ENCODE measurements at regions not wholly inside any gene's neighbourhood (a gene's known extent, or its start where the extent isn't known, plus 50 kb on each side); places are given as distances from the start of the nearest gene placed in this dataset.

- H3K27me3 Mint-ChIP-seq: no peaks in the 10 kb centered on the region
- no peaks in the 10 kb centered on the region for H3K36me3 Mint-ChIP-seq (ENCODE audit: low read depth)
- H3K4me3 Mint-ChIP-seq: no peak overlapping the region
- no peak for DNase-seq
- H3K9me3 Mint-ChIP-seq: no peaks in the 10 kb centered on the region
- no peaks in the 10 kb centered on the region for H3K4me1 Mint-ChIP-seq
- no peak overlapping the region for H3K27ac Mint-ChIP-seq
- intact Hi-C loops (cut with micrococcal nuclease): no loop called here
Measured at GRCh38 chr5:35325836-35326235, 95.5 kb upstream of the PRLR start.

GRCh38 chr5:35324679-35325078 is 94.4 kb upstream of the PRLR start:
- no peaks in the 10 kb centered on the region for H3K27me3 Mint-ChIP-seq
- no peak overlapping the region for H3K27ac Mint-ChIP-seq
- DNase-seq: no peak
- no peak overlapping the region for H3K4me3 Mint-ChIP-seq
- intact Hi-C loops (cut with micrococcal nuclease): no loop called here
- no peaks in the 10 kb centered on the region for H3K36me3 Mint-ChIP-seq (ENCODE audit: low read depth)
- no peaks in the 10 kb centered on the region for H3K4me1 Mint-ChIP-seq
- no peaks in the 10 kb centered on the region for H3K9me3 Mint-ChIP-seq

- no peak overlapping the region for H3K27ac Mint-ChIP-seq
Measured at GRCh38 chr5:35324201-35324600, 93.9 kb upstream of the PRLR start.

GRCh38 chr5:35320029-35320428 is 89.7 kb upstream of the PRLR start:
- no peaks in the 10 kb centered on the region for H3K36me3 Mint-ChIP-seq (ENCODE audit: low read depth)
- intact Hi-C loops (cut with micrococcal nuclease): no loop called here
- no peak overlapping the region for H3K27ac Mint-ChIP-seq
- DNase-seq: no peak
- H3K27me3 Mint-ChIP-seq: no peaks in the 10 kb centered on the region
- H3K4me3 Mint-ChIP-seq: no peak overlapping the region
- H3K9me3 Mint-ChIP-seq: no peaks in the 10 kb centered on the region
- H3K4me1 Mint-ChIP-seq: no peaks in the 10 kb centered on the region

More at GRCh38 chr5:35324201-35324600, 93.9 kb upstream of the PRLR start:
- no peak for DNase-seq
- Mint-ChIP-seq H3K4me3 (no peak overlapping the region), H3K9me3 (no peaks in the 10 kb centered on the region), H3K36me3 (ENCODE audit: low read depth) (no peaks in the 10 kb centered on the region), H3K27me3 (no peaks in the 10 kb centered on the region), H3K4me1 (no peaks in the 10 kb centered on the region)
- intact Hi-C loops (cut with micrococcal nuclease): no loop called here

GRCh38 chr5:35319333-35320002 is 89.2 kb upstream of the PRLR start:
- Mint-ChIP-seq H3K27me3 (no peaks in the 10 kb centered on the region), H3K36me3 (ENCODE audit: low read depth) (no peaks in the 10 kb centered on the region), H3K4me3 (no peak overlapping the region), H3K27ac (no peak overlapping the region), H3K4me1 (no peaks in the 10 kb centered on the region), H3K9me3 (no peaks in the 10 kb centered on the region)
- intact Hi-C loops (cut with micrococcal nuclease): no loop called here
- no peak for DNase-seq

- intact Hi-C loops (cut with micrococcal nuclease): no loop called here
- Mint-ChIP-seq H3K27ac (no peak overlapping the region), H3K9me3 (no peaks in the 10 kb centered on the region)
Measured at GRCh38 chr5:35317586-35317985, 87.3 kb upstream of the PRLR start.

GRCh38 chr5:35316611-35317274 is 86.5 kb upstream of the PRLR start:
- no peaks in the 10 kb centered on the region for H3K27me3 Mint-ChIP-seq
- no peaks in the 10 kb centered on the region for H3K4me1 Mint-ChIP-seq
- intact Hi-C loops (cut with micrococcal nuclease): no loop called here
- no peak overlapping the region for H3K27ac Mint-ChIP-seq
- no peak overlapping the region for H3K4me3 Mint-ChIP-seq
- H3K9me3 Mint-ChIP-seq: no peaks in the 10 kb centered on the region
- DNase-seq: no peak
- H3K36me3 Mint-ChIP-seq (ENCODE audit: low read depth): no peaks in the 10 kb centered on the region

More at GRCh38 chr5:35317586-35317985, 87.3 kb upstream of the PRLR start:
- no peak for DNase-seq
- Mint-ChIP-seq H3K4me1 (no peaks in the 10 kb centered on the region), H3K4me3 (no peak overlapping the region), H3K36me3 (ENCODE audit: low read depth) (no peaks in the 10 kb centered on the region), H3K27me3 (no peaks in the 10 kb centered on the region)

- Mint-ChIP-seq H3K36me3 (ENCODE audit: low read depth) (no peaks in the 10 kb centered on the region), H3K9me3 (no peaks in the 10 kb centered on the region), H3K27me3 (no peaks in the 10 kb centered on the region), H3K4me1 (no peaks in the 10 kb centered on the region), H3K27ac (no peak overlapping the region), H3K4me3 (no peak overlapping the region)
- intact Hi-C loops (cut with micrococcal nuclease): no loop called here
- DNase-seq: no peak
Measured at GRCh38 chr5:35313291-35313690, 83.0 kb upstream of the PRLR start.

GRCh38 chr5:35312267-35312666 is 82.0 kb upstream of the PRLR start:
- no peaks in the 10 kb centered on the region for H3K27me3 Mint-ChIP-seq
- no peak overlapping the region for H3K27ac Mint-ChIP-seq
- no peaks in the 10 kb centered on the region for H3K4me1 Mint-ChIP-seq
- no peak for DNase-seq
- no peaks in the 10 kb centered on the region for H3K9me3 Mint-ChIP-seq
- H3K4me3 Mint-ChIP-seq: no peak overlapping the region
- intact Hi-C loops (cut with micrococcal nuclease): no loop called here
- no peaks in the 10 kb centered on the region for H3K36me3 Mint-ChIP-seq (ENCODE audit: low read depth)

- Mint-ChIP-seq H3K36me3 (ENCODE audit: low read depth) (no peaks in the 10 kb centered on the region), H3K4me1 (no peaks in the 10 kb centered on the region), H3K9me3 (no peaks in the 10 kb centered on the region), H3K27me3 (peaks cover 1% of the 10 kb centered on the region), H3K4me3 (no peak overlapping the region), H3K27ac (no peak overlapping the region)
- intact Hi-C loops (cut with micrococcal nuclease): no loop called here
- DNase-seq: no peak
Measured at GRCh38 chr5:35309365-35310130, 79.3 kb upstream of the PRLR start.

GRCh38 chr5:35308421-35308820 is 78.1 kb upstream of the PRLR start:
- no peak for DNase-seq
- intact Hi-C loops (cut with micrococcal nuclease): no loop called here
- no peak overlapping the region for H3K4me3 Mint-ChIP-seq
- no peaks in the 10 kb centered on the region for H3K4me1 Mint-ChIP-seq
- H3K9me3 Mint-ChIP-seq: no peaks in the 10 kb centered on the region
- no peak overlapping the region for H3K27ac Mint-ChIP-seq
- no peaks in the 10 kb centered on the region for H3K36me3 Mint-ChIP-seq (ENCODE audit: low read depth)
- peaks cover 1% of the 10 kb centered on the region for H3K27me3 Mint-ChIP-seq

- intact Hi-C loops (cut with micrococcal nuclease): no loop called here
- Mint-ChIP-seq H3K9me3 (no peaks in the 10 kb centered on the region), H3K4me1 (no peaks in the 10 kb centered on the region), H3K4me3 (no peak overlapping the region), H3K27me3 (peaks cover 1% of the 10 kb centered on the region), H3K36me3 (ENCODE audit: low read depth) (no peaks in the 10 kb centered on the region), H3K27ac (no peak overlapping the region)
- DNase-seq: no peak
Measured at GRCh38 chr5:35306716-35307365, 76.6 kb upstream of the PRLR start.

- DNase-seq: no peak
- Mint-ChIP-seq H3K4me1 (no peaks in the 10 kb centered on the region), H3K4me3 (no peak overlapping the region), H3K36me3 (ENCODE audit: low read depth) (no peaks in the 10 kb centered on the region), H3K27me3 (peaks cover 1% of the 10 kb centered on the region), H3K9me3 (no peaks in the 10 kb centered on the region), H3K27ac (no peak overlapping the region)
- intact Hi-C loops (cut with micrococcal nuclease): no loop called here
Measured at GRCh38 chr5:35305336-35306020, 75.2 kb upstream of the PRLR start.
